HG03108 (cell line): ENCODE measurements at regions not wholly inside any gene's neighbourhood (a gene's known extent, or its start where the extent isn't known, plus 50 kb on each side); places are given as distances from the start of the nearest gene placed in this dataset.

ENCODE experiments used
- ATAC-seq: cut with Tn5 transposase; IDR thresholded peaks from one replicate; pipeline ENCODE4 v1.9.1; 2021; ENCODE audit warnings: moderate library complexity; ENCODE audit not compliant: unreplicated experiment

DNA sequence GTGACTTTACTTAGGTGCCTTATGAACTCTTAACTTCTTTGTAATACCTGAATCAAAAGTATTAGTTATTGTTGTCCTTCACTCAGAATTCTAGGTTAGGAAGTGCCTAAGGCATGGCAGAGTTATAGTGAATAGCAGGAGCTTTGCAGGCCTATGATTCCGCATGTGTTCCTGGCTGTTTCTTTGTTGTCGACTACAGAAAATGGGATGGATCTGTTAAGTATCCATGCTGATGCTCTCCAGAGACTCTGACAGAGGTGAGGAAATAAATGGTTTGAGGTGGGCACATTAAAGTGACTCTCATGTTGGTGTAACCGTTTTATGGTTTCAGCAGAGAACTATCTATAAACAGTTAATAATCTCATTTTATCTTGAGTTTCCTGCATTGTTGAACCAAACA, 1601.3 kb downstream of the PCDH7 start:
- no peak for ATAC-seq

- ATAC-seq: no peak
Observed at GRCh38 chr4:32334759-32335158, 1614.6 kb downstream of the PCDH7 start.

DNA sequence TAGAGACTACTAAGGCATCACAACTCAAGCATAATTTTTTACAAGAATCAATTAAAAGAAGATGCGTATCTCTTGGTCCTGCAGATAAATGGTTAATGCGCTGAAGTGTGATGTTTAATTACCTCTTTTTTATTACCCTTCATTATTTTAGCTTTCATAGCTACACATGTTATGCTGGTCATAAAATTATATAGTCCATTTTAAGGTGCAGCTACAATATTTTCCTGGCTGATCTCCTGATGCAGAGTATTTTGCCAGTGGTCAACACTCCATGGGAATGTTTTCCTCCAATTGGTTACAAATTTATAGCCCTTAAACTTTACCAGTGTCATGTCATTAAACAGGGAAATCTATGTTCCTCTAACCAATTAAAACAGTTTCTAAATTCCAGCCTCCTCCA, 1617.2 kb downstream of the PCDH7 start:
- no peak for ATAC-seq

DNA sequence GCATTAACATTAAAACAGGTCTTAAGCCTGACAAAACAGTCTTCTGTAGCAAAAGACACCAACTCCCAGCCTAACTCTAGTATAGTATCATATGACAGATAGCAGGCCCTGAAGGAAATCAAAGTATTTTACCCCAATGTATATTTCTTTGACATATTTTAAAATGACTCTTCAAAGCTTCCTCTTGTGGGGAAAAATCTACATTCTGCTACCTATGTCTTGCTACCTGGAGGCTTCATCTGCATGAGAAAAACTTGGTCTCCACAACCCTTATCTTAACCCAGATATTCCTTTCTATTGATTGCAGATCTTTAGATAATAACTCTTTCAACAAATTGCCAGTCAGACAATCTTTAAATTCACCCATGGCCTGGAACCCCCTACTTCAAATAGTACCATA, 1620.4 kb downstream of the PCDH7 start:
- no peak for ATAC-seq

GRCh38 chr4:32341342-32341741, 1621.2 kb downstream of the PCDH7 start:
- ATAC-seq: no peak

- no peak for ATAC-seq
Observed at GRCh38 chr4:32342054-32342453, 1621.9 kb downstream of the PCDH7 start.

DNA sequence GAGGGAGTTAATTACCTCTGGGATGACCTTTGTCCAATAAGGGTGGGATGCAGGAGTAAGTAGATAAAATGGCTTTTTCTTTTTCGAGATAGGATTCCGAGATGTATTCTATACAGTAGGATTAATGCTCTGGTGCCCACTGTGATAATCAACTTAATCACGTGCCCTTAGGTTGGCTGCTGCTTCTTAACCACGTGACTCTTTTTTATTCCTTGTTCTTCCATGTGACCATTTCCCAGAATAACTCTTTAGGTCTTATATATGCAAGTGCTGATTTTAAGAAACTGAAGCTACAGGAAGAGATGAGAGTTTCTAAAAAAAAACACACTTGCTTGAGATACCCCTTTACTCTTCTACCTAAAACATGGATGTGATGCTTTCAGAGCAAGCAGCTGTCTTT, 1628.9 kb downstream of the PCDH7 start:
- no peak for ATAC-seq

- ATAC-seq: no peak
Observed at GRCh38 chr4:32374206-32374605, 1654.0 kb downstream of the PCDH7 start.

- ATAC-seq: no peak
Observed at GRCh38 chr4:32393806-32394205, 1673.6 kb downstream of the PCDH7 start.

GRCh38 chr4:32394255-32394654, 1674.1 kb downstream of the PCDH7 start:
- no peak for ATAC-seq

DNA sequence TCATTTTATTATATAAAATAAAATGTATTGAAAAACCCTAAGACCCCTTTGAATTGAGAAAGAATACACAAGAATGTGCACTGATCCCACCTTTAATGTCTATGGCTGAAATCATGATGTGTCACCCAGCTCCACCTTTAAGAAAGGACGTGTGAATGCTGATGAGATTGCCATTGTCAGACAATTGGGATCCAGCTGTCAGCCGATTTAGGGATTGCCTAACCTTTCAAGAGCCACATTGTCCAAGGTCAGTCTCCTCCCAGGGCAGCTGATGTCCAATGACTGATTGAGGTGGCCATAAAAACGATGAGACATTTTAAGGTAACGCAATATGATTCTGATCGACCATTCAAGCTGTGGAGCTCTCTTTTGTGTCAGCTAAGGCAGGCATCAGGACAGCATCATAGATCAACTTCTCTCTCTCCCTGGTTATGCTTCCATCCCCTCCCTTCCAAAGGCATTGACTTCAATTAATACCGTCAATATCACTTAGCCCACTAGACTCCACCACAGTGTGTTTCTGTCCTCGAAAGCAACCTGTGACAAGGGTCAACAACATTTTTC, 1676.4 kb downstream of the PCDH7 start:
- no peak for ATAC-seq

DNA sequence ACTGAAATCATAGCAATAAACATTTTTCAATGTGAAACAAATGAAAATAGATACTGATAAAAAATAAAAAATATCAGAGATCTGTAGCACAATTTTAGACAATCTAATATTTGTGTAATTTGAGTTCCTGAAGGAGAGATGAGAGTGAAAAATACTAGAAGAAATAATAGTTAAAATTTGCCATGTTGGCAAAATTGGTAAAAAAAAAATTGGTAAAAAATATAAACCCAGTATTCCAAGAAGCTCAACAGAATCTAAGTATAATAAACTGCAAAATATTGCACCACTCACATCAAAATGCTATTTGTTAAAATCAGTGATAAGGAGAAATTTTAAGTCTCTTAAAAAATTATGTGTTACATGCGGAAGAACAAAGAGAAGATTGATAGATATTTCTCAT, 1680.7 kb downstream of the PCDH7 start:
- no peak for ATAC-seq

- ATAC-seq: no peak
Observed at GRCh38 chr4:32417113-32417704, 1697.0 kb downstream of the PCDH7 start.

DNA sequence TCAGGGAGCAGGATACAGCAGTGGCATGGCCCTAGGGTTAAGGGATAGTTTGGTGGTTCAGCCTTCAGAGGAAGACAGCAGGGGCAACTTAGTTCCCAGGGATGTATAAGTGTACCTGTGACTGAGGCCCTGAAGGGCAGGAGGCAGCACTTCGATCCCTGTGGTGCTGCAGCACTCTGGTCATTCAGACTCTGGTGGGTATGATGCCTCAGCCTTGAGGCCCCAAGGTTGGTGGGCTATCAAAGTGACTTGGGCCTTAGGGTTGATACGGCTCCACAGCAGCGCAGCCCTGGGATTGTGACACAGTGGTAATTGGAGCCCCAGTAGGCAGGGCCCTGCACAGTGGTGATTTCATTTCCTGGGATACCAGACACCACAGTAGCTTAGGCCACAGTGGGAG, 1703.1 kb downstream of the PCDH7 start:
- ATAC-seq: no peak

DNA sequence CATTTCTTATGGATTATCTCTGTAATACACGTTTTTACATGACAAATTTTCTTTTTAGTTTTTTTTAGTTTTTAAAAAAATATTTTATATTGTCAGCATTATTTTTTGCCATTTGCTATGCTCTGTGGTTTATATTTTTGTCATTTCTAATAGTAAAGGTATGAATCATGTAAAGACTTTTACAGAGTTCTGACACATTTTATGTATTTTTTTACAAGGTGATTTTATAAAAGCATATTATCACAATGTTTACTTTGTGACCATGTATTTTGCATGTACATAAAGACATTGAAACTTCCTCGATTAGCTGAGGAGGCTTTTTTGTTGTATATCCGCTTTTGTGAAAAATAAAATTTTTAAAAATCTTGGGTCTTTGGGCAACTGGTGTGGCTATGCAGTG, 1705.1 kb downstream of the PCDH7 start:
- no peak for ATAC-seq

GRCh38 chr4:32427566-32427965, 1707.4 kb downstream of the PCDH7 start:
- ATAC-seq: no peak

DNA sequence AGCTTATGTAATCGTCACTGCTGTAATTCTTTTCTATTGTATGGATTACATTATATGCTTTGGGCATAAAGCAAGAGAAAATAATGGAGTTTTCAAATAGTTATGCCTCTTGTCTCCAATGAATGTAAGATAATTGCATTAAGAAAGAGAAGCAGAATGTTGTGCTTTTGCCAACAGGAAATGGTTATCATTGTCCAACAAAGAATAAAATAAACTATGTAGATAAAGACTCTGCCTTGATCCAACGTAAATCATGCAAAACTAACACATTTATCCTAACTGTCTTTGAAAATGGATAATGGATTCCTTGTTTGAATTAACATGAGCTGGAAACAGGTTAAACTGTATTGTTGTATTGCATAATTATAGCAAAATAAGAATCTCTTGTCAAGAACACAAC, 1709.0 kb downstream of the PCDH7 start:
- ATAC-seq: no peak

DNA sequence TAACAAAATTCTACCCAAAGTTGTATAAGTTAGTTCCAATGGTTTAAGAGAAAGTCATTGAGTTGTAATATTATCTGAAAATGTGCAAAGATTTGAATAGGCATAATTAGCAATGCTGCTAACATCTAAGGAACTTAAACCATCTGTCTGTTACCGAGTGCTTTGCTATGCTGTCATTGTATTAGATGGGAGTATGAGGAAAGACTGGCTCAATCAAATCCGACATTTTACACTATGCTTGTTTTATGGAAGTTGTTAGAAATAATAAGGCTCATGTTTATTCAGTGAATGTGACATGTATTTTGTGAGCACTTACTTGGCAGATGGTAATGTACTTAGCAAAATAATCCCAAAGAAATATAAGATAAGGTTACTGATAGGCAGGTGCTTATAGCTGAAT, 1715.1 kb downstream of the PCDH7 start:
- ATAC-seq: no peak

DNA sequence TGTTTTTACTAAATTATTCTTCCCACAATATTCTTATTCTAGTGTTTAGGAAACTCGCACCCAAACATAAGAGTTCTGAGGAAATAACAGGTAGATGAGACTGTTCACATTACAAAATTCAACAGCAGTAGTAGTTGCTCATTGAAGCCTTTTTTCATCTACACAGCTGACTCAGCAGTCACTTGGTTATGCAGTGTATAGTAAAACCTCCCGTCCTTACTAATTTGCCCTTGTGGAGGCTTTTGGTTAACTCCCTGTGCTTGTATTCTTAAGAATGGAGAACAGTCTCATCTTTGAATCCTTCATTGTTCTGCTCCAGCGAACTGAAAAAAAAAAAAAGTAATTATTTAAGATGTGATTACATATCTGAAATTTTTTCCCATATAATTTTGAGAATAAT, 1716.6 kb downstream of the PCDH7 start:
- no peak for ATAC-seq

DNA sequence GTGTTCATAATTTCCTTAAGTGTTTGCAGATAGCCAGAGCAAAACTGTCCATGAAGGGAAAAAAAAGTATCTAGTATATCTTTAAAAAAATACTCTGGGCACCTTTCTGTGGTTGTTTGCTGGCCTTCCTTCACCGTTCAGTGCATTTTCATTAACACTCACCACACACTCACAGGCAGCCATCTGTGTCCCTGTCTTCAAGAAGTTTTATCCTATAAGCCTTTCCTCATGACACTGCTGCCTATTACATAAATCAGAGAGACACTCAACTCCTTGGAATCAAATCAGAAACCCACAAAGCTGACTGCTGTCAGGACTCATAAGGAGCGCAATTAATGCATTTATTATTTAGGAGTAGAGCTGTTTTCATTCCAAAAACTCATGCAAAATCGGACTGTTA, 1720.2 kb downstream of the PCDH7 start:
- ATAC-seq: no peak

- ATAC-seq: no peak
Observed at GRCh38 chr4:32454482-32454881, 1734.3 kb downstream of the PCDH7 start.

DNA sequence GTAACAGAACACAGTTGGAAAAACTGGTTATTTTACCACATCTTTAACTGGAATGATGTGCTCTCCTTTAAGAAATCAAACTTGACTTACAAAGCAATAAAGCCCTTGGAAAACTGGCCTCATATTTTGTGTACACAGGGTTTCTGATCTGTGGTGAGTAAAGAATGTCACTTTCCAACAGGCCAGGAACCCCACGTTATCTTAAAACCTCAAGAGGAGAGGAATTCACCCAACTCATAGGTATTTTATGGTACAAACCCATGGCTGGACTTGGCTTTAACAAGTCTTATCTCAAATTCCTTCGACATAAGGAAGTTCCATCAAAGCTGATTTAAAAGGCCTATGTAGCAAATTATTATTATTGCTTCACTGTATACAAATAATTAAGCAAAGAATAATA, 1735.1 kb downstream of the PCDH7 start:
- no peak for ATAC-seq

DNA sequence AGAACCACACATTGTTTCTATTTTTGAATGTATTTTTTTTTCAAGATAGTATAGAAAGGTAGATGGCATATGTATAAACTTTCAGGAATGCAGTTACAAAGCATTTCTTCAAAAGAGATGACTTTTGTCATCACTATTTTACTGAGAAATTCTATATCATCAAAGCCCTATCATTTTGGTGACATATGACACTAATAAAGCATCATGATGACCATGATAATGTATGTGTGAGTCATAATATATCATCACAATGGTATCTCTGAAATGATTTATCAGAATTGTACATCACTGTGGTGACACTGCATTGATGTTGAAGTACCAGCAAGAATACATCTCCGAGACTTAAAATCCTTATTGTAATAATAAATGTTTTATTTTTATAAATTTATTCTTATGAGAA, 1740.8 kb downstream of the PCDH7 start:
- no peak for ATAC-seq
